ENCODE measurements at regions not wholly inside any gene's neighbourhood (a gene's known extent, or its start where the extent isn't known, plus 50 kb on each side); places are given as distances from the start of the nearest gene placed in this dataset.
"Not testable (repeated sequence)": the region's sequence is repeated elsewhere in the genome, so short reads cannot be mapped to it uniquely, and the experiment has no call there.

GRCh38 chr14:84927096-84927827 is 602.7 kb upstream of the FLRT2 start:
- ATAC-seq: no peak
- H3K4me1 ChIP-seq (ENCODE audit: low read depth): no peaks in the 10 kb centered on the region
- DNase-seq: no peak
- intact Hi-C loops (cut with DNase I, micrococcal nuclease): no loop called here
- peaks cover 21% of the 10 kb centered on the region for H3K9me3 ChIP-seq
- no peak for TF ChIP-seq CTCF (IDR thresholded peaks at IDR 0.05)
- no peak overlapping the region for H3K4me3 ChIP-seq
- no peaks in the 10 kb centered on the region for H3K36me3 ChIP-seq (ENCODE audit: low read depth)

GRCh38 chr14:84929086-84929485 is 600.9 kb upstream of the FLRT2 start:
- Histone ChIP-seq H3K9me3 (peaks cover 18% of the 10 kb centered on the region), H3K36me3 (ENCODE audit: low read depth) (no peaks in the 10 kb centered on the region), H3K4me1 (ENCODE audit: low read depth) (no peaks in the 10 kb centered on the region), H3K4me3 (no peak overlapping the region)
- DNase-seq: no peak
- intact Hi-C loops (cut with DNase I, micrococcal nuclease): no loop called here
- no peak for TF ChIP-seq CTCF (IDR thresholded peaks at IDR 0.05)
- ATAC-seq: no peak

GRCh38 chr14:84929834-84930233 is 600.1 kb upstream of the FLRT2 start:
- Histone ChIP-seq H3K9me3 (peaks cover 21% of the 10 kb centered on the region), H3K4me3 (no peak overlapping the region), H3K4me1 (ENCODE audit: low read depth) (no peaks in the 10 kb centered on the region), H3K36me3 (ENCODE audit: low read depth) (no peaks in the 10 kb centered on the region)
- intact Hi-C loops (cut with DNase I, micrococcal nuclease): no loop called here
- no peak for TF ChIP-seq CTCF (IDR thresholded peaks at IDR 0.05)
- DNase-seq: no peak
- ATAC-seq: no peak

- ATAC-seq (no peak), DNase-seq (no peak)
- no peaks in the 10 kb centered on the region for H3K4me1 ChIP-seq (ENCODE audit: low read depth)
- peaks cover 8% of the 10 kb centered on the region for H3K9me3 ChIP-seq
- H3K36me3 ChIP-seq (ENCODE audit: low read depth): no peaks in the 10 kb centered on the region
- no peak for TF ChIP-seq CTCF (IDR thresholded peaks at IDR 0.05)
- intact Hi-C loops (cut with DNase I, micrococcal nuclease): no loop called here
- H3K4me3 ChIP-seq: no peak overlapping the region
Observed at GRCh38 chr14:84937016-84937415, 592.9 kb upstream of the FLRT2 start.

DNA sequence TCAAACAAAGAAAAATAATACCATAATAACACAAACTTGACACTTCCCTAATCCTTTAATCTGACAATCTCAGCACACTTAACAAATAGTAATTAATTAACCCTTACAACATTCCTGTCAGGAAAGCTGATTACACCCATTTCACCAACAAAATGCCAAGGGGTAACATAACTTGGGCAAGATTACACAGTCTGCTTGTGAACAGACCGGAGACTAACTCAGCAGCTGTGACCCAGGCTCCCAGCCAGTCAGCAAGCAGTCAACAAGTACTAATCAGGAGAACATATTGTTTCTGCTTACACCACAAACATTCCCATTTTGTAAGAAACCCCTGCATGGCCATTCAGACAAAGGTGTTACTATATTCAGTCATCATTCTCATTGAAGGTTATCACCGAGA is 592.5 kb upstream of the FLRT2 start:
- intact Hi-C loops (cut with DNase I, micrococcal nuclease): no loop called here
- H3K4me3 ChIP-seq: no peak overlapping the region
- no peaks in the 10 kb centered on the region for H3K36me3 ChIP-seq (ENCODE audit: low read depth)
- H3K9me3 ChIP-seq: peaks cover 7% of the 10 kb centered on the region
- H3K4me1 ChIP-seq (ENCODE audit: low read depth): no peaks in the 10 kb centered on the region
- DNase-seq (no peak), ATAC-seq (no peak)
- no peak for TF ChIP-seq CTCF (IDR thresholded peaks at IDR 0.05)

DNA sequence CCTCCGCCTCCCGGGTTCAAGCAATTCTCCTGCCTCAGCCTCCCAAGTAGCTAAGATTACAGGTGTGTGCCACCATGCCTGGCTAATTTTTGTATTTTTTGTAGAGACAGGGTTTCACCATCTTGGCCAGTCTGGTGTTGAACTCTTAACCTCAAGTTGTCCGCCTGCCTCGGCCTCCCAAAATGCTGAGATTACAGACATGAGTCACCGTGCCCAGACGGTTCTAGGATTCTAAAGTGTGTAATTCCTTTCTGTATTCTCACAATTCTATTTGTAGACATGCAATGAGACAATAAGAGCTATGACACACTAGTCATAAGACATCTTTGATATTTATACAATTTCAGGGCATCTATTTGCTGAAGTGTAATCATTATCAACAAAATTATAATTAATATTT is 585.0 kb upstream of the FLRT2 start:
- DNase-seq; H3K4me3 ChIP-seq; H3K4me1 ChIP-seq (ENCODE audit: low read depth); H3K36me3 ChIP-seq (ENCODE audit: low read depth); H3K9me3 ChIP-seq; intact Hi-C loops (cut with DNase I, micrococcal nuclease); ATAC-seq: not testable (repeated sequence)

All from mucosa of descending colon (tissue), 3 donors.